SK-N-SH treated with all-trans-retinoic acid at 6 μM for 48 hours (cell line): ENCODE measurements at regions not wholly inside any gene's neighbourhood (a gene's known extent, or its start where the extent isn't known, plus 50 kb on each side); places are given as distances from the start of the nearest gene placed in this dataset.

ENCODE experiments used
- CREB5 ChIP-seq: fragments of 250-450 bp; sonication (Bioruptor Pico); IDR thresholded peaks from 2 replicates; pipeline ENCODE4 v1.5.1; 2020; ENCODE audit warnings: low read depth, mild to moderate bottlenecking, moderate library complexity
- TCF4 ChIP-seq: fragments of 250-450 bp; sonication (Bioruptor Pico); IDR thresholded peaks from 2 replicates; pipeline ENCODE4 v1.8.0; 2021; ENCODE audit warnings: mild to moderate bottlenecking, moderate library complexity, borderline replicate concordance
- TOX ChIP-seq: fragments of 250-450 bp; sonication (Bioruptor Pico); IDR thresholded peaks from 2 replicates; pipeline ENCODE4 v1.8.0; 2021; ENCODE audit warnings: mild to moderate bottlenecking, moderate library complexity, borderline replicate concordance
- ZNF565 ChIP-seq: fragments of 450-650 bp; formaldehyde crosslinking; conservative IDR thresholded peaks from 2 replicates; pipeline ENCODE4 v1.5.0; 2020; ENCODE audit warnings: low read depth, mild to moderate bottlenecking, moderate library complexity
- ZNF8 ChIP-seq: fragments of 450-650 bp; formaldehyde crosslinking; IDR thresholded peaks from 2 replicates; pipeline ENCODE4 v1.5.0; 2020; ENCODE audit warnings: mild to moderate bottlenecking, moderate library complexity

GRCh38 chr3:39665441-39665840 lies 144.0 kb upstream of the MYRIP start:
- no peak for TF ChIP-seq TOX (CRISPR knock-in tag)
- no peak for TF ChIP-seq ZNF565 (CRISPR knock-in tag)
- no peak for TF ChIP-seq TCF4
- no peak for TF ChIP-seq ZNF8 (CRISPR knock-in tag)
- no peak for TF ChIP-seq CREB5 (CRISPR knock-in tag)
